Left lung (tissue), 4 donors: ENCODE measurements at regions not wholly inside any gene's neighbourhood (a gene's known extent, or its start where the extent isn't known, plus 50 kb on each side); places are given as distances from the start of the nearest gene placed in this dataset.

Source experiments
- ATAC-seq: fragments of 200-7000 bp; cut with Tn5 transposase; one replicate; pipeline ENCODE4 v1.9.1; 2020; ENCODE audit warnings: moderate library complexity
- DNase-seq, 4 donors: peaks; one replicate each; pipeline ENCODE4 v3.0.0-alpha.2; 2013 to 2020
- H3K27ac ChIP-seq, 2 donors: fragments of 200-600 bp; sonication (generic) in 1 of 2; one replicate each; pipeline versions ENCODE4 v1.5.0 to v1.8.0; 2020 to 2021
- H3K27me3 ChIP-seq, 2 donors: fragments of 200-600 bp; sonication (generic) in 1 of 2; one replicate each; pipeline versions ENCODE4 v1.5.0 to v1.8.0; 2020 to 2021
- H3K36me3 ChIP-seq, 2 donors: fragments of 200-600 bp; sonication (generic) in 1 of 2; one replicate each; pipeline versions ENCODE4 v1.5.0 to v1.8.0; 2020 to 2021
- H3K4me1 ChIP-seq, 2 donors: fragments of 200-600 bp; one replicate each; pipeline ENCODE4 v1.8.0; 2021
- H3K4me3 ChIP-seq, 2 donors: fragments of 200-600 bp; sonication (generic) in 1 of 2; one replicate each; pipeline versions ENCODE4 v1.5.0 to v1.8.0; 2020 to 2021; ENCODE audit warnings: mild to moderate bottlenecking in 1 of 2
- H3K9me3 ChIP-seq, 2 donors: fragments of 200-600 bp; sonication (generic) in 1 of 2; one replicate each; pipeline versions ENCODE4 v1.5.0 to v1.8.0; 2020 to 2021
- intact Hi-C, 2 donors: fragments of 100-400 bp; cut with DNase I; formaldehyde crosslinking; loops; one replicate each; pipeline versions ENCODE4 v1.11.2 to v1.14.2; 2022
- TF ChIP-seq, protein P1 (sequence below), 2 donors: fragments of 200-600 bp; sonication (generic) in 1 of 2; IDR thresholded peaks; one replicate each; pipeline versions ENCODE4 v1.5.0 to v1.8.0; 2021; ENCODE audit warnings: antibody characterized with exemption in 2 of 2
- donor health status: DM: no; HTN: yes; CAD: no.
- donor health status: DM: no; HTN: no; CAD: no.

DNA sequence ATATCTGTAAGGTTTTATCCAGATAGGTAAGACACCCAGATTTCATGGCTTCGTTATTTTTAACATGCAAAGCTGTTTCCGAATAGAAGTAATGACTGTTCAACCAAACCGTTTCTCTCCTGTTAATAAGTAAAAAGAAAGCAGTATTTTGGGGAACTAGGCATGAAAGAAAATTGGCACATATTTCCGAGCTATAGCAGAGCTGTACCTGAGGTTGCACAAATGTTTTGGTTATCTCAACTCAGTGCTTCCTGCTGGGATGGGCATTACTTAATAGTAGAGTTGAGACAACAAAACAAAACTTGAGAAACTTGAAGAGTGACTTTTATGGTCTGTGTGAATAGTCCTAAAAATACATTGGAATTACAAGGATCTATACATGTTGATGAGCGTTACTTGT, 564.3 kb upstream of the SORCS1 start:
- Histone ChIP-seq H3K27me3 (no peaks in the 10 kb centered on the region), H3K4me1 (no peaks in the 10 kb centered on the region), H3K4me3 (no peak overlapping the region), H3K9me3 (peaks cover 0 to 5% of the 10 kb centered on the region in 2 donors), H3K27ac (peak overlapping the region in 1 of 2 donors; percentile 65), H3K36me3 (no peaks in the 10 kb centered on the region)
- DNase-seq (no peak), ATAC-seq (no peak)
- TF ChIP-seq, protein P1, sequence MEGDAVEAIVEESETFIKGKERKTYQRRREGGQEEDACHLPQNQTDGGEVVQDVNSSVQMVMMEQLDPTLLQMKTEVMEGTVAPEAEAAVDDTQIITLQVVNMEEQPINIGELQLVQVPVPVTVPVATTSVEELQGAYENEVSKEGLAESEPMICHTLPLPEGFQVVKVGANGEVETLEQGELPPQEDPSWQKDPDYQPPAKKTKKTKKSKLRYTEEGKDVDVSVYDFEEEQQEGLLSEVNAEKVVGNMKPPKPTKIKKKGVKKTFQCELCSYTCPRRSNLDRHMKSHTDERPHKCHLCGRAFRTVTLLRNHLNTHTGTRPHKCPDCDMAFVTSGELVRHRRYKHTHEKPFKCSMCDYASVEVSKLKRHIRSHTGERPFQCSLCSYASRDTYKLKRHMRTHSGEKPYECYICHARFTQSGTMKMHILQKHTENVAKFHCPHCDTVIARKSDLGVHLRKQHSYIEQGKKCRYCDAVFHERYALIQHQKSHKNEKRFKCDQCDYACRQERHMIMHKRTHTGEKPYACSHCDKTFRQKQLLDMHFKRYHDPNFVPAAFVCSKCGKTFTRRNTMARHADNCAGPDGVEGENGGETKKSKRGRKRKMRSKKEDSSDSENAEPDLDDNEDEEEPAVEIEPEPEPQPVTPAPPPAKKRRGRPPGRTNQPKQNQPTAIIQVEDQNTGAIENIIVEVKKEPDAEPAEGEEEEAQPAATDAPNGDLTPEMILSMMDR (IDR thresholded peaks at IDR 0.05): no peak
- intact Hi-C loops: no loop called here

DNA sequence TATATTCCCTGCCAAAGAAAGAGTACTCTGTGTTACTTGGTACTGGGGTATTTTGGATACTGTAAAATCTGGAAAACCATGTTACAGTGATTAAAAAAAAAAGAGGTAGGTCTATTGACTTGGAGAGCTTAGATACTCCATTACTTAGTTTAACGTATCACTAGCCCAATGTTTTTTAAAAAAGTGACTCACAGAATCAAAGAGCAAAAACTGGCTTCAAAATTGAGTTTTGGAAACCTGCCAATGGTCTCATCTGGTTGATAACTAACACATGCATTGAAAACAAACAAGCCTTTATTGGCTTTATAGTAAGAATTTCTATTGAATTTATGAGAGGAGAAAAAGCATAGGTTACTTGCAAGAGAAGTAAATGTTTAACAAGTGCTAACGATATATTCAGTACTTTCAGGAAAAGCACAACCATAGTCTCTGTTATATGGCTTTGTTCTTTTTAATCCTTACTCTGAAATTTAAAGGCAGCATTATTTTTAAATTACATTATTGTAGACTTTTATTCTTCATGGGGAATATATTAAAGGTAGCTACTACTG, 563.3 kb upstream of the SORCS1 start:
- TF ChIP-seq, protein P1 (IDR thresholded peaks at IDR 0.05): no peak
- no peak overlapping the region for H3K4me3 ChIP-seq
- intact Hi-C loops: no loop called here
- no peaks in the 10 kb centered on the region for H3K36me3 ChIP-seq
- no peak for ATAC-seq
- H3K9me3 ChIP-seq: no peaks in the 10 kb centered on the region
- H3K27me3 ChIP-seq: no peaks in the 10 kb centered on the region
- DNase-seq: no peak
- no peaks in the 10 kb centered on the region for H3K4me1 ChIP-seq
- H3K27ac ChIP-seq: no peak overlapping the region

DNA sequence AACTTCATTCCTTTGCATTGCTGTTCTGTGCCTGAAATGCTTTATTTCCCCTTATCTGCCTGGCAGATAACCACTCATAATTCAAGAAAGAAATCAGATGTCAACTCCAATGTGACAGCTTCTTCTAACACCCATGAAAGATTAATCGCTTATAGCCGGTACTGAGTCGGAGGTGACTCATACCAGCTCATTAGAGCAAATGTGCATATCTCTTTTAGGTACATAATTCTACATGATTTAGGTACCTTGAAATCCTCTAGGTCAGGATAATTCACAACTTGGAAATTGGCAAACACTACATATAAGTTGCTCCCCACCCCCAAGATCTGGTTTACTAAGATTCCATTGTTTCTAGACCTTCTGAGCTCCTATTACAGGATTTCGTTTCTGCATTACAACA, 554.4 kb upstream of the SORCS1 start:
- Histone ChIP-seq H3K27me3 (no peaks in the 10 kb centered on the region), H3K27ac (no peak overlapping the region), H3K4me1 (no peaks in the 10 kb centered on the region), H3K9me3 (no peaks in the 10 kb centered on the region), H3K36me3 (no peaks in the 10 kb centered on the region), H3K4me3 (no peak overlapping the region)
- intact Hi-C loops: no loop called here
- DNase-seq (no peak), ATAC-seq (no peak)
- TF ChIP-seq, protein P1 (IDR thresholded peaks at IDR 0.05): no peak

DNA sequence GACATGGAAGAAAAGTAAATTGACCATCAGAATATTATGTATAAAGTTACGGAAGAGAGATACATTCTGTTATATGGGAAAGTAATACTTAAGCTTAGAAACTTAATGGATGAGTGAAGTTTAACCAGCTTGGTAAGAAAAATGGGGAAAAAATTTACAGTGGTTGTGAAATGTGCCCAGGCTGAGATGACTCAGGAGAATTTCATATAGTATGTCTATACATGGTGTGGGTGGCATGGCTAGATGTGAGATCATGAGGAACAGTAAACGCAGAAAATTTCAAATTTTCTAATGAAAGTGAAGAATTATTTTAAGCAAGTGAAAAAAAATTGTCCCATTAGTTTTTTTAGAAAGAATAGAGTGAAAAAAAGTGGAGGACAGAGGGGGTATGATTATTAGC, 552.5 kb upstream of the SORCS1 start:
- TF ChIP-seq, protein P1 (IDR thresholded peaks at IDR 0.05): no peak
- no peak for ATAC-seq

DNA sequence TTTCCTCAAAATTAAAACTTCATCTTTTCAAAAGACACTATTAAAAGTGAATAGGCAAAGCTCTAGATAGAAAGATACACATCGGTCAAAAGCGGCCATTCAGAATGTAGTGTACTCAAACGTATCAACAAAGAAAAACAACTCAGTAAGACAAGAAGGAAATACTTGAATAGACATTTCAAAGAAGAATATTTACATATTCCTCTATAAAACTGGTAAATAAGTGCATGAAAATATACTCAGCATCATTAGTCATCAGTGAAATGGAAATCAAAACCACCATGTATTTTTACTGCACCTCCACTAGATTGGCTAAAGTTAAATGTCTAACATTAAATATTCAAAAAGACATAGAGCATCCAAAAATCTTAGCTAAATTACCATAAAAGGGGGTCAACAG, 551.1 kb upstream of the SORCS1 start:
- intact Hi-C loops: no loop called here

More for the DNA sequence above, 552.5 kb upstream of the SORCS1 start:
- Histone ChIP-seq H3K4me1 (no peaks in the 10 kb centered on the region), H3K27ac (no peak overlapping the region), H3K9me3 (no peaks in the 10 kb centered on the region), H3K4me3 (no peak overlapping the region), H3K27me3 (no peaks in the 10 kb centered on the region), H3K36me3 (no peaks in the 10 kb centered on the region)
- intact Hi-C loops: no loop called here
- DNase-seq: no peak

More for the DNA sequence above, 551.1 kb upstream of the SORCS1 start:
- Histone ChIP-seq H3K4me3 (no peak overlapping the region), H3K27me3 (no peaks in the 10 kb centered on the region), H3K36me3 (no peaks in the 10 kb centered on the region), H3K4me1 (no peaks in the 10 kb centered on the region), H3K9me3 (no peaks in the 10 kb centered on the region), H3K27ac (no peak overlapping the region)
- ATAC-seq (no peak), DNase-seq (no peak)
- TF ChIP-seq, protein P1 (IDR thresholded peaks at IDR 0.05): no peak
